GM23338 (cell line): ENCODE measurements at regions not wholly inside any gene's neighbourhood (a gene's known extent, or its start where the extent isn't known, plus 50 kb on each side); places are given as distances from the start of the nearest gene placed in this dataset.

ENCODE experiments used
- ATAC-seq: fragments of 200-7000 bp; cut with Tn5 transposase; 3 replicates; pipeline ENCODE4 v1.9.1; 2020
- DNase-seq: peaks from one replicate; pipeline ENCODE4 v3.0.0-alpha.2; 2015; ENCODE audit warnings: low spot score
- H2AFZ ChIP-seq: fragments of 200-600 bp; sonication (generic); 2 replicates; pipeline ENCODE4 v1.8.0; 2016; ENCODE audit warnings: antibody characterized with exemption, mild to moderate bottlenecking, moderate library complexity
- H3F3A ChIP-seq: fragments of 200-600 bp; sonication (generic); replicated peaks from 2 replicates; pipeline ENCODE4 v1.8.0; 2017; ENCODE audit warnings: antibody characterized with exemption, mixed run types, low read depth
- H3K27ac ChIP-seq: fragments of 200-600 bp; sonication (generic); 2 replicates; pipeline ENCODE4 v1.6.1; 2016; ENCODE audit warnings: low read depth
- H3K27me3 ChIP-seq: fragments of 200-600 bp; sonication (generic); 2 replicates; pipeline ENCODE4 v1.8.0; 2016; ENCODE audit warnings: mild to moderate bottlenecking, mixed run types, moderate library complexity; ENCODE audit not compliant: insufficient read depth
- H3K36me3 ChIP-seq: fragments of 200-600 bp; sonication (generic); 2 replicates; pipeline ENCODE4 v1.8.0; 2016; ENCODE audit warnings: mild to moderate bottlenecking; ENCODE audit not compliant: insufficient read depth
- H3K4me1 ChIP-seq: fragments of 200-600 bp; sonication (generic); 2 replicates; pipeline ENCODE4 v1.8.0; 2016; ENCODE audit warnings: mild to moderate bottlenecking, moderate library complexity; ENCODE audit not compliant: insufficient read depth
- H3K4me2 ChIP-seq: fragments of 200-600 bp; sonication (generic); 2 replicates; pipeline ENCODE4 v1.7.1; 2017; ENCODE audit warnings: mixed run types
- H3K4me3 ChIP-seq: fragments of 200-600 bp; sonication (generic); 2 replicates; pipeline ENCODE4 v1.6.1; 2016; ENCODE audit warnings: mixed run types
- H3K79me2 ChIP-seq: fragments of 200-600 bp; sonication (generic); replicated peaks from 2 replicates; pipeline ENCODE4 v1.8.0; 2017; ENCODE audit warnings: mild to moderate bottlenecking; ENCODE audit not compliant: insufficient read depth
- H3K9me2 ChIP-seq: fragments of 200-600 bp; sonication (generic); 2 replicates; pipeline ENCODE4 v1.8.0; 2017; ENCODE audit not compliant: insufficient read depth
- H4K20me1 ChIP-seq: fragments of 200-600 bp; sonication (generic); replicated peaks from 2 replicates; pipeline ENCODE4 v1.8.0; 2017; ENCODE audit warnings: mild to moderate bottlenecking; ENCODE audit not compliant: insufficient read depth
- H3K27ac Mint-ChIP-seq: 2 replicates; pipeline ENCODE4 v1.8.0; 2020; ENCODE audit warnings: inconsistent platforms, mild to moderate bottlenecking, moderate library complexity, mixed read lengths
- H3K27me3 Mint-ChIP-seq: 3 replicates; pipeline ENCODE4 v1.8.0; 2022; ENCODE audit warnings: low read depth, mild to moderate bottlenecking, moderate library complexity, mixed read lengths, inconsistent platforms; ENCODE audit not compliant: insufficient read depth, poor library complexity
- H3K36me3 Mint-ChIP-seq: 3 replicates; pipeline ENCODE4 v1.8.0; 2021; ENCODE audit warnings: low read depth, mild to moderate bottlenecking, inconsistent platforms, moderate library complexity, mixed read lengths
- H3K4me1 Mint-ChIP-seq: 3 replicates; pipeline ENCODE4 v1.8.0; 2020; ENCODE audit warnings: mild to moderate bottlenecking, inconsistent platforms, mixed read lengths
- H3K4me3 Mint-ChIP-seq: 3 replicates; pipeline ENCODE4 v1.8.0; 2021; ENCODE audit warnings: moderate library complexity, mild to moderate bottlenecking, inconsistent platforms, mixed read lengths
- H3K9me3 Mint-ChIP-seq: 3 replicates; pipeline ENCODE4 v1.8.0; 2020; ENCODE audit warnings: moderate library complexity, mild to moderate bottlenecking, inconsistent platforms, mixed read lengths
- CREB1 ChIP-seq: fragments of 250-450 bp; sonication (Bioruptor Pico); IDR thresholded peaks from 2 replicates; pipeline ENCODE4 v1.5.0; 2020; ENCODE audit warnings: low read depth, mild to moderate bottlenecking, moderate library complexity
- EZH2 ChIP-seq: fragments of 200-600 bp; sonication (generic); IDR thresholded peaks from one replicate; pipeline ENCODE4 v1.8.0; 2017; ENCODE audit warnings: antibody characterized with exemption, mild to moderate bottlenecking, low read depth; ENCODE audit not compliant: unreplicated experiment
- EZH2phosphoT487 ChIP-seq: fragments of 200-600 bp; sonication (generic); IDR thresholded peaks from one replicate; pipeline ENCODE4 v1.8.1; 2018; ENCODE audit warnings: antibody characterized with exemption; ENCODE audit not compliant: unreplicated experiment
- JUNB ChIP-seq: IDR thresholded peaks from one replicate; pipeline ENCODE4 v1.6.1; 2016; ENCODE audit warnings: antibody characterized with exemption; ENCODE audit not compliant: unreplicated experiment
- NANOG ChIP-seq: IDR thresholded peaks from 2 replicates; pipeline ENCODE4 v1.6.1; 2016; ENCODE audit warnings: antibody characterized with exemption, borderline replicate concordance
- POLR2AphosphoS5 ChIP-seq: IDR thresholded peaks from 2 replicates; pipeline ENCODE4 v1.6.1; 2016; ENCODE audit warnings: antibody characterized with exemption, low read depth
- STAT1 ChIP-seq: IDR thresholded peaks from one replicate; pipeline ENCODE4 v1.6.1; 2016; ENCODE audit warnings: antibody characterized with exemption; ENCODE audit not compliant: unreplicated experiment
- ZNF114 ChIP-seq: fragments of 250-450 bp; sonication (Bioruptor Pico); IDR thresholded peaks from 2 replicates; pipeline ENCODE4 v1.5.0; 2020; ENCODE audit warnings: mild to moderate bottlenecking, moderate library complexity
- ZNF331 ChIP-seq: fragments of 250-450 bp; sonication (Bioruptor Pico); IDR thresholded peaks from 2 replicates; pipeline ENCODE4 v1.5.0; 2020; ENCODE audit warnings: low read depth, mild to moderate bottlenecking, moderate library complexity
- ZNF462 ChIP-seq: fragments of 250-450 bp; sonication (Bioruptor Pico); IDR thresholded peaks from 2 replicates; pipeline ENCODE4 v1.5.0; 2020; ENCODE audit warnings: mild to moderate bottlenecking, moderate library complexity
- TF ChIP-seq, protein P1 (sequence below), 2 experiments: fragments of 200-600 bp in 1 of 2; sonication (generic) in 1 of 2; conservative IDR thresholded peaks; 2 replicates each; pipeline versions ENCODE4 v1.5.1 to v1.6.1; 2016 to 2017; ENCODE audit warnings: antibody characterized with exemption in 2 of 2, low read depth in 2 of 2, mild to moderate bottlenecking in 2 of 2, moderate library complexity in 1 of 2
- TF ChIP-seq, protein P2 (sequence below): IDR thresholded peaks from 2 replicates; pipeline ENCODE4 v1.6.1; 2016; ENCODE audit warnings: antibody characterized with exemption
- TF ChIP-seq, protein P3 (sequence below): IDR thresholded peaks from one replicate; pipeline ENCODE4 v1.6.1; 2018; ENCODE audit warnings: antibody characterized with exemption; ENCODE audit not compliant: unreplicated experiment

GRCh38 chr4:52263607-52264006 lies 212.5 kb downstream of the SPATA18 start:
- ATAC-seq (no peak), DNase-seq (no peak)
- no peaks in the 10 kb centered on the region for H4K20me1 ChIP-seq
- Mint-ChIP-seq H3K4me1 (no peaks in the 10 kb centered on the region), H3K9me3 (no peaks in the 10 kb centered on the region), H3K27me3 (peaks cover 6% of the 10 kb centered on the region), H3K4me3 (no peak overlapping the region), H3K36me3 (no peaks in the 10 kb centered on the region), H3K27ac (no peak overlapping the region)
- H3K4me3 ChIP-seq = no peak overlapping the region
- H2AFZ ChIP-seq = no peak overlapping the region
- H3K27me3 ChIP-seq = no peaks in the 10 kb centered on the region
- H3K79me2 ChIP-seq = no peaks in the 10 kb centered on the region
- 0 out of 2 replicates have a peak, but pooled peaks cover 9% of the 10 kb centered on the region for H3K9me2 ChIP-seq
- H3K4me1 ChIP-seq = 0 out of 2 replicates have a peak, but pooled peaks cover under 1% of the 10 kb centered on the region
- H3K36me3 ChIP-seq = no peaks in the 10 kb centered on the region
- TF ChIP-seq, protein P1, sequence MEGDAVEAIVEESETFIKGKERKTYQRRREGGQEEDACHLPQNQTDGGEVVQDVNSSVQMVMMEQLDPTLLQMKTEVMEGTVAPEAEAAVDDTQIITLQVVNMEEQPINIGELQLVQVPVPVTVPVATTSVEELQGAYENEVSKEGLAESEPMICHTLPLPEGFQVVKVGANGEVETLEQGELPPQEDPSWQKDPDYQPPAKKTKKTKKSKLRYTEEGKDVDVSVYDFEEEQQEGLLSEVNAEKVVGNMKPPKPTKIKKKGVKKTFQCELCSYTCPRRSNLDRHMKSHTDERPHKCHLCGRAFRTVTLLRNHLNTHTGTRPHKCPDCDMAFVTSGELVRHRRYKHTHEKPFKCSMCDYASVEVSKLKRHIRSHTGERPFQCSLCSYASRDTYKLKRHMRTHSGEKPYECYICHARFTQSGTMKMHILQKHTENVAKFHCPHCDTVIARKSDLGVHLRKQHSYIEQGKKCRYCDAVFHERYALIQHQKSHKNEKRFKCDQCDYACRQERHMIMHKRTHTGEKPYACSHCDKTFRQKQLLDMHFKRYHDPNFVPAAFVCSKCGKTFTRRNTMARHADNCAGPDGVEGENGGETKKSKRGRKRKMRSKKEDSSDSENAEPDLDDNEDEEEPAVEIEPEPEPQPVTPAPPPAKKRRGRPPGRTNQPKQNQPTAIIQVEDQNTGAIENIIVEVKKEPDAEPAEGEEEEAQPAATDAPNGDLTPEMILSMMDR (conservative IDR thresholded peaks at IDR 0.05; ENCODE audit: low read depth in 2 of 2) = no peak
- TF ChIP-seq ZNF462 = no peak
- TF ChIP-seq ZNF331 (CRISPR knock-in tag) = no peak
- TF ChIP-seq ZNF114 (CRISPR knock-in tag) = no peak
- TF ChIP-seq, protein P2, sequence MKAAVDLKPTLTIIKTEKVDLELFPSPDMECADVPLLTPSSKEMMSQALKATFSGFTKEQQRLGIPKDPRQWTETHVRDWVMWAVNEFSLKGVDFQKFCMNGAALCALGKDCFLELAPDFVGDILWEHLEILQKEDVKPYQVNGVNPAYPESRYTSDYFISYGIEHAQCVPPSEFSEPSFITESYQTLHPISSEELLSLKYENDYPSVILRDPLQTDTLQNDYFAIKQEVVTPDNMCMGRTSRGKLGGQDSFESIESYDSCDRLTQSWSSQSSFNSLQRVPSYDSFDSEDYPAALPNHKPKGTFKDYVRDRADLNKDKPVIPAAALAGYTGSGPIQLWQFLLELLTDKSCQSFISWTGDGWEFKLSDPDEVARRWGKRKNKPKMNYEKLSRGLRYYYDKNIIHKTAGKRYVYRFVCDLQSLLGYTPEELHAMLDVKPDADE = no peak
- no peak for TF ChIP-seq EZH2
- no peak for TF ChIP-seq STAT1
- TF ChIP-seq CREB1 (CRISPR knock-in tag) = no peak
- TF ChIP-seq EZH2phosphoT487 = no peak
- TF ChIP-seq, protein P3, sequence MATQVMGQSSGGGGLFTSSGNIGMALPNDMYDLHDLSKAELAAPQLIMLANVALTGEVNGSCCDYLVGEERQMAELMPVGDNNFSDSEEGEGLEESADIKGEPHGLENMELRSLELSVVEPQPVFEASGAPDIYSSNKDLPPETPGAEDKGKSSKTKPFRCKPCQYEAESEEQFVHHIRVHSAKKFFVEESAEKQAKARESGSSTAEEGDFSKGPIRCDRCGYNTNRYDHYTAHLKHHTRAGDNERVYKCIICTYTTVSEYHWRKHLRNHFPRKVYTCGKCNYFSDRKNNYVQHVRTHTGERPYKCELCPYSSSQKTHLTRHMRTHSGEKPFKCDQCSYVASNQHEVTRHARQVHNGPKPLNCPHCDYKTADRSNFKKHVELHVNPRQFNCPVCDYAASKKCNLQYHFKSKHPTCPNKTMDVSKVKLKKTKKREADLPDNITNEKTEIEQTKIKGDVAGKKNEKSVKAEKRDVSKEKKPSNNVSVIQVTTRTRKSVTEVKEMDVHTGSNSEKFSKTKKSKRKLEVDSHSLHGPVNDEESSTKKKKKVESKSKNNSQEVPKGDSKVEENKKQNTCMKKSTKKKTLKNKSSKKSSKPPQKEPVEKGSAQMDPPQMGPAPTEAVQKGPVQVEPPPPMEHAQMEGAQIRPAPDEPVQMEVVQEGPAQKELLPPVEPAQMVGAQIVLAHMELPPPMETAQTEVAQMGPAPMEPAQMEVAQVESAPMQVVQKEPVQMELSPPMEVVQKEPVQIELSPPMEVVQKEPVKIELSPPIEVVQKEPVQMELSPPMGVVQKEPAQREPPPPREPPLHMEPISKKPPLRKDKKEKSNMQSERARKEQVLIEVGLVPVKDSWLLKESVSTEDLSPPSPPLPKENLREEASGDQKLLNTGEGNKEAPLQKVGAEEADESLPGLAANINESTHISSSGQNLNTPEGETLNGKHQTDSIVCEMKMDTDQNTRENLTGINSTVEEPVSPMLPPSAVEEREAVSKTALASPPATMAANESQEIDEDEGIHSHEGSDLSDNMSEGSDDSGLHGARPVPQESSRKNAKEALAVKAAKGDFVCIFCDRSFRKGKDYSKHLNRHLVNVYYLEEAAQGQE = no peak
- TF ChIP-seq NANOG = no peak
- no peak for TF ChIP-seq POLR2AphosphoS5
- no peak for TF ChIP-seq JUNB
- no peak overlapping the region for H3K4me2 ChIP-seq
- H3K27ac ChIP-seq = no peak overlapping the region
- no peaks in the 10 kb centered on the region for H3F3A ChIP-seq
